ENCODE measurements at regions not wholly inside any gene's neighbourhood (a gene's known extent, or its start where the extent isn't known, plus 50 kb on each side); places are given as distances from the start of the nearest gene placed in this dataset.

- no peaks in the 10 kb centered on the region for H3K27me3 ChIP-seq (ENCODE audit: control insufficient read depth in 1 of 2, insufficient read depth in 1 of 2, low read length in 2 of 2)
- H4K91ac ChIP-seq (ENCODE audit: low read length): no peak overlapping the region
- no peak overlapping the region for H2AFZ ChIP-seq (ENCODE audit: low read depth, low read length)
- H3K9ac ChIP-seq (ENCODE audit: low read length): no peak overlapping the region
- H3K4me1 ChIP-seq (ENCODE audit: control insufficient read depth, insufficient read depth, low read depth, low read length): no peaks in the 10 kb centered on the region
- no peaks in the 10 kb centered on the region for H3K9me3 ChIP-seq (ENCODE audit: control insufficient read depth, low read length)
- H3K79me1 ChIP-seq (replicated peaks; ENCODE audit: low read length, poor library complexity, severe bottlenecking): no peaks in the 10 kb centered on the region
- no peak overlapping the region for H2BK5ac ChIP-seq (ENCODE audit: low read depth, low read length, poor library complexity, severe bottlenecking)
- H4K8ac ChIP-seq (ENCODE audit: low read length): no peak overlapping the region
- H3K14ac ChIP-seq (ENCODE audit: low read length in 2 of 2): no peak overlapping the region
- H2BK15ac ChIP-seq (ENCODE audit: low read depth, poor library complexity, severe bottlenecking): no peak overlapping the region
- H3K36me3 ChIP-seq (ENCODE audit: control insufficient read depth in 1 of 2, insufficient read depth in 2 of 2, low read depth in 1 of 2, low read length in 2 of 2): no peaks in the 10 kb centered on the region
- no peak for DNase-seq
- H2BK12ac ChIP-seq (ENCODE audit: low read length in 2 of 2): no peak overlapping the region
- H2BK120ac ChIP-seq (ENCODE audit: low read depth, low read length): no peak overlapping the region
- no peak overlapping the region for H3K4ac ChIP-seq (ENCODE audit: low read depth in 1 of 2, low read length in 2 of 2)
- no peak overlapping the region for H3K4me2 ChIP-seq (ENCODE audit: low read length, poor library complexity, severe bottlenecking)
- no peak overlapping the region for H2AK5ac ChIP-seq (ENCODE audit: low read length, severe bottlenecking)
- no peak overlapping the region for H3K27ac ChIP-seq (ENCODE audit: low read length, poor library complexity, severe bottlenecking)
- no peak overlapping the region for H3K4me3 ChIP-seq (ENCODE audit: insufficient read depth in 1 of 2, low read depth in 1 of 2, low read length in 2 of 2)
- H3K18ac ChIP-seq (ENCODE audit: low read depth in 1 of 2, low read length in 2 of 2): no peak overlapping the region
- H3K23ac ChIP-seq (ENCODE audit: low read length in 2 of 2): no peak overlapping the region
Observed at GRCh38 chr21:24411429-24411828, 1195.9 kb downstream of the MRPL39 start.

DNA sequence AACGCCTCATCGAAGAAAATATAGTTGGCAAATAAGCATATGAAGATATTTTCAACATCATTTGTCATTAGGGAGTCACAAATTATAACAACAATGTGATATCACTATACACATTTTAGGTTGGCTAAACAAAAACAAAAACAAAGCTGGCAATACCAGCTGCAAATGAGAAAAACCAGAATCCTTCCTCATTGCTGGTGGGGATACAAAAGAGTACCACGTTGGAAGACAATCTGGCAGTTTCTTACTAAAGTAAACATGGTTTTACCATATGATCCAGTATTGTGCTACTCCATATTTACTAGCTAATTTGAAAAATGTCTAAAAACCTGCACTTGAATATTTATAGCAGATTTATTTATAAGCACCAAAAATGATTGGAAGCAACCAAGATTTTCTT is 1204.1 kb downstream of the MRPL39 start:
- no peak overlapping the region for H2BK120ac ChIP-seq (ENCODE audit: low read depth, low read length)
- H2BK5ac ChIP-seq (ENCODE audit: low read depth, low read length, poor library complexity, severe bottlenecking): no peak overlapping the region
- H2BK12ac ChIP-seq (ENCODE audit: low read length in 2 of 2): no peak overlapping the region
- no CpG with 5 or more reads among the region's 3 CpGs for WGBS
- H3K79me1 ChIP-seq (replicated peaks; ENCODE audit: low read length, poor library complexity, severe bottlenecking): no peaks in the 10 kb centered on the region
- no peak overlapping the region for H3K23ac ChIP-seq (ENCODE audit: low read length in 2 of 2)
- no peaks in the 10 kb centered on the region for H3K36me3 ChIP-seq (ENCODE audit: control insufficient read depth in 1 of 2, insufficient read depth in 2 of 2, low read depth in 1 of 2, low read length in 2 of 2)
- DNase-seq: no peak
- H3K18ac ChIP-seq (ENCODE audit: low read depth in 1 of 2, low read length in 2 of 2): no peak overlapping the region
- no peak overlapping the region for H2AK5ac ChIP-seq (ENCODE audit: low read length, severe bottlenecking)
- no peak overlapping the region for H3K4ac ChIP-seq (ENCODE audit: low read depth in 1 of 2, low read length in 2 of 2)
- no peaks in the 10 kb centered on the region for H3K4me1 ChIP-seq (ENCODE audit: control insufficient read depth, insufficient read depth, low read depth, low read length)
- no peak overlapping the region for H3K27ac ChIP-seq (ENCODE audit: low read length, poor library complexity, severe bottlenecking)
- H3K27me3 ChIP-seq (ENCODE audit: control insufficient read depth in 1 of 2, insufficient read depth in 1 of 2, low read length in 2 of 2): no peaks in the 10 kb centered on the region
- H2AFZ ChIP-seq (ENCODE audit: low read depth, low read length): no peak overlapping the region
- no peak overlapping the region for H3K4me2 ChIP-seq (ENCODE audit: low read length, poor library complexity, severe bottlenecking)
- H3K9ac ChIP-seq (ENCODE audit: low read length): no peak overlapping the region
- H3K9me3 ChIP-seq (ENCODE audit: control insufficient read depth, low read length): no peaks in the 10 kb centered on the region
- no peak overlapping the region for H4K91ac ChIP-seq (ENCODE audit: low read length)
- no peak overlapping the region for H4K8ac ChIP-seq (ENCODE audit: low read length)
- H3K14ac ChIP-seq (ENCODE audit: low read length in 2 of 2): no peak overlapping the region
- H3K4me3 ChIP-seq (ENCODE audit: insufficient read depth in 1 of 2, low read depth in 1 of 2, low read length in 2 of 2): no peak overlapping the region
- H2BK15ac ChIP-seq (ENCODE audit: low read depth, poor library complexity, severe bottlenecking): no peak overlapping the region

GRCh38 chr21:24395320-24395923 is 1211.9 kb downstream of the MRPL39 start:
- no peak overlapping the region for H4K8ac ChIP-seq (ENCODE audit: low read length)
- no peak overlapping the region for H3K4me2 ChIP-seq (ENCODE audit: low read length, poor library complexity, severe bottlenecking)
- H3K18ac ChIP-seq (ENCODE audit: low read depth in 1 of 2, low read length in 2 of 2): no peak overlapping the region
- H3K27ac ChIP-seq (ENCODE audit: low read length, poor library complexity, severe bottlenecking): no peak overlapping the region
- no peak overlapping the region for H2BK5ac ChIP-seq (ENCODE audit: low read depth, low read length, poor library complexity, severe bottlenecking)
- no peak for DNase-seq
- no peaks in the 10 kb centered on the region for H3K79me1 ChIP-seq (replicated peaks; ENCODE audit: low read length, poor library complexity, severe bottlenecking)
- H3K4me3 ChIP-seq (ENCODE audit: insufficient read depth in 1 of 2, low read depth in 1 of 2, low read length in 2 of 2): no peak overlapping the region
- no peaks in the 10 kb centered on the region for H3K36me3 ChIP-seq (ENCODE audit: control insufficient read depth in 1 of 2, insufficient read depth in 2 of 2, low read depth in 1 of 2, low read length in 2 of 2)
- WGBS: 56% methylated on average over 1 of the region's 2 CpGs
- no peak overlapping the region for H3K23ac ChIP-seq (ENCODE audit: low read length in 2 of 2)
- no peaks in the 10 kb centered on the region for H3K4me1 ChIP-seq (ENCODE audit: control insufficient read depth, insufficient read depth, low read depth, low read length)
- no peak overlapping the region for H2AK5ac ChIP-seq (ENCODE audit: low read length, severe bottlenecking)
- H3K14ac ChIP-seq (ENCODE audit: low read length in 2 of 2): no peak overlapping the region
- no peak overlapping the region for H2BK12ac ChIP-seq (ENCODE audit: low read length in 2 of 2)
- no peak overlapping the region for H2BK15ac ChIP-seq (ENCODE audit: low read depth, poor library complexity, severe bottlenecking)
- H3K9me3 ChIP-seq (ENCODE audit: control insufficient read depth, low read length): no peaks in the 10 kb centered on the region
- H2BK120ac ChIP-seq (ENCODE audit: low read depth, low read length): no peak overlapping the region
- no peak overlapping the region for H2AFZ ChIP-seq (ENCODE audit: low read depth, low read length)
- H3K4ac ChIP-seq (ENCODE audit: low read depth in 1 of 2, low read length in 2 of 2): no peak overlapping the region
- H4K91ac ChIP-seq (ENCODE audit: low read length): no peak overlapping the region
- H3K27me3 ChIP-seq (ENCODE audit: control insufficient read depth in 1 of 2, insufficient read depth in 1 of 2, low read length in 2 of 2): no peaks in the 10 kb centered on the region
- no peak overlapping the region for H3K9ac ChIP-seq (ENCODE audit: low read length)

DNA sequence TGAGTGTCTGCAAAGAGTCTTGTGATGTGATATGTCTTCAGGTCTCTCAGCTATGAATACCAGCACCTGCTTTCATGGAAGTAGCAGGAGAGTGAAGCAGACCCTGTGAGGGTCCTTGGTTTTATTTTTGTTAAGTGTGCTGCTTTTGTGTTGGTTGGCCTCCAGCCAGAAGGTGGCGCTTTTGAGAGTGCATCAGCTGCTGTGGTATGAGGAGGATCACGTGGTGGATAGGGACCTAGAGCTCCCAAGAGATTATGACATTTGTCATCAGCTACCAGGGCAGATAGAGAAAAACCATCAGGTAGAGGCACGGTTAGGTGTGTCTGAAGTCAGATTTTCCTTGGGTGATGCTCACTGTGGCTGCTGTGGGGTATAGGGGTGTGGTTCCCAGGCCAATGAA is 1232.1 kb downstream of the MRPL39 start:
- H3K27ac ChIP-seq (ENCODE audit: low read length, poor library complexity, severe bottlenecking): no peak overlapping the region
- H2AK5ac ChIP-seq (ENCODE audit: low read length, severe bottlenecking): no peak overlapping the region
- H3K4me1 ChIP-seq (ENCODE audit: control insufficient read depth, insufficient read depth, low read depth, low read length): no peaks in the 10 kb centered on the region
- H2BK5ac ChIP-seq (ENCODE audit: low read depth, low read length, poor library complexity, severe bottlenecking): no peak overlapping the region
- no peak overlapping the region for H2BK120ac ChIP-seq (ENCODE audit: low read depth, low read length)
- WGBS: 31% methylated on average over 2 of the region's 3 CpGs
- no peak overlapping the region for H4K8ac ChIP-seq (ENCODE audit: low read length)
- no peak overlapping the region for H2BK12ac ChIP-seq (ENCODE audit: low read length in 2 of 2)
- no peak overlapping the region for H3K9ac ChIP-seq (ENCODE audit: low read length)
- H2AFZ ChIP-seq (ENCODE audit: low read depth, low read length): no peak overlapping the region
- no peaks in the 10 kb centered on the region for H3K27me3 ChIP-seq (ENCODE audit: control insufficient read depth in 1 of 2, insufficient read depth in 1 of 2, low read length in 2 of 2)
- H3K4ac ChIP-seq (ENCODE audit: low read depth in 1 of 2, low read length in 2 of 2): no peak overlapping the region
- no peak overlapping the region for H3K4me2 ChIP-seq (ENCODE audit: low read length, poor library complexity, severe bottlenecking)
- no peaks in the 10 kb centered on the region for H3K9me3 ChIP-seq (ENCODE audit: control insufficient read depth, low read length)
- no peaks in the 10 kb centered on the region for H3K36me3 ChIP-seq (ENCODE audit: control insufficient read depth in 1 of 2, insufficient read depth in 2 of 2, low read depth in 1 of 2, low read length in 2 of 2)
- no peak overlapping the region for H4K91ac ChIP-seq (ENCODE audit: low read length)
- H2BK15ac ChIP-seq (ENCODE audit: low read depth, poor library complexity, severe bottlenecking): no peak overlapping the region
- H3K23ac ChIP-seq (ENCODE audit: low read length in 2 of 2): no peak overlapping the region
- H3K14ac ChIP-seq (ENCODE audit: low read length in 2 of 2): no peak overlapping the region
- no peaks in the 10 kb centered on the region for H3K79me1 ChIP-seq (replicated peaks; ENCODE audit: low read length, poor library complexity, severe bottlenecking)
- DNase-seq: no peak
- no peak overlapping the region for H3K4me3 ChIP-seq (ENCODE audit: insufficient read depth in 1 of 2, low read depth in 1 of 2, low read length in 2 of 2)
- no peak overlapping the region for H3K18ac ChIP-seq (ENCODE audit: low read depth in 1 of 2, low read length in 2 of 2)

Data from mesenchymal stem cell (in vitro differentiated cells and primary cell).